PC-9 (cell line): ENCODE measurements at regions not wholly inside any gene's neighbourhood (a gene's known extent, or its start where the extent isn't known, plus 50 kb on each side); places are given as distances from the start of the nearest gene placed in this dataset.

Experiments
- BruUV-seq: library from RNA; stranded (reverse); fragments of 400-500 nt; replicated peaks from 2 replicates; lab custom pipeline; 2021; lab: Mats Ljungman, UMichigan
- CTCF ChIA-PET: fragments of 300-600 bp; sonication (Branson Sonifier 250); formaldehyde crosslinking; loops from one replicate; lab custom pipeline; 2022; ENCODE audit warnings: antibody characterized with exemption; lab: Charles Lee
- POLR2A ChIA-PET: fragments of 300-600 bp; sonication (Branson Sonifier 250); formaldehyde crosslinking; loops from one replicate; lab custom pipeline; 2022; ENCODE audit warnings: antibody characterized with exemption; ENCODE audit not compliant: unreplicated experiment; lab: Charles Lee
- DNase-seq, 2 experiments: peaks; one replicate each; pipeline versions ENCODE4 v3.0.0 to v3.0.0-alpha.2; 2015 to 2022; ENCODE audit warnings: mixed read lengths in 1 of 2
- H2AFZ ChIP-seq: fragments of 200-600 bp; sonication (generic); 2 replicates; pipeline ENCODE4 v1.8.1; 2017; ENCODE audit warnings: antibody characterized with exemption
- H3F3A ChIP-seq: fragments of 200-600 bp; sonication (generic); 2 replicates; pipeline ENCODE4 v1.8.1; 2017; ENCODE audit warnings: antibody characterized with exemption, mild to moderate bottlenecking, low read depth; ENCODE audit not compliant: insufficient read depth
- H3K27ac ChIP-seq: fragments of 200-600 bp; sonication (generic); 2 replicates; pipeline ENCODE4 v1.6.1; 2016; ENCODE audit warnings: mixed run types
- H3K27me3 ChIP-seq: fragments of 200-600 bp; sonication (generic); 2 replicates; pipeline ENCODE4 v1.6.1; 2016; ENCODE audit warnings: low read depth, mixed run types; ENCODE audit not compliant: insufficient read depth
- H3K36me3 ChIP-seq: fragments of 200-600 bp; sonication (generic); 2 replicates; pipeline ENCODE4 v1.6.1; 2016; ENCODE audit warnings: low read depth, mixed run types
- H3K4me1 ChIP-seq: fragments of 200-600 bp; sonication (generic); replicated peaks from 2 replicates; pipeline ENCODE4 v1.6.1; 2016; ENCODE audit warnings: mixed run types; ENCODE audit not compliant: insufficient read depth
- H3K4me2 ChIP-seq: fragments of 200-600 bp; sonication (generic); 2 replicates; pipeline ENCODE4 v1.6.1; 2017; ENCODE audit warnings: mixed run types
- H3K4me3 ChIP-seq: fragments of 200-600 bp; sonication (generic); 2 replicates; pipeline ENCODE4 v1.6.1; 2016; ENCODE audit warnings: mixed run types
- H3K79me2 ChIP-seq: fragments of 200-600 bp; sonication (generic); 2 replicates; pipeline ENCODE4 v1.6.1; 2017; ENCODE audit warnings: low read depth, mixed run types
- H3K9me2 ChIP-seq: fragments of 200-600 bp; sonication (generic); 2 replicates; pipeline ENCODE4 v1.8.1; 2017; ENCODE audit warnings: mild to moderate bottlenecking; ENCODE audit not compliant: insufficient read depth
- H3K9me3 ChIP-seq: fragments of 200-600 bp; sonication (generic); 2 replicates; pipeline ENCODE4 v1.8.1; 2016; ENCODE audit warnings: low read depth; ENCODE audit not compliant: insufficient read depth
- H4K20me1 ChIP-seq: fragments of 200-600 bp; sonication (generic); 2 replicates; pipeline ENCODE4 v1.8.1; 2017; ENCODE audit not compliant: insufficient read depth
- CTCF ChIP-seq: fragments of 200-600 bp; sonication (generic); conservative IDR thresholded peaks from 2 replicates; pipeline ENCODE4 v1.6.1; 2017; ENCODE audit warnings: mixed run types, antibody characterized with exemption, mild to moderate bottlenecking, moderate library complexity
- EZH2 ChIP-seq: fragments of 200-600 bp; sonication (generic); IDR thresholded peaks from 2 replicates; pipeline ENCODE4 v1.8.0; 2017; ENCODE audit warnings: antibody characterized with exemption, low read depth
- intact Hi-C: fragments of 100-400 bp; cut with micrococcal nuclease; formaldehyde crosslinking; loops from one replicate; pipeline ENCODE4 v1.10.0; 2022; ENCODE audit not compliant: unreplicated experiment

- Histone ChIP-seq H3K9me2 (no peaks in the 10 kb centered on the region), H3K9me3 (no peaks in the 10 kb centered on the region), H4K20me1 (no peaks in the 10 kb centered on the region), H3K4me3 (no peak overlapping the region), H3K27ac (no peak overlapping the region), H3K79me2 (no peaks in the 10 kb centered on the region), H3F3A (no peaks in the 10 kb centered on the region), H3K4me1 (no peaks in the 10 kb centered on the region), H3K27me3 (no peaks in the 10 kb centered on the region), H3K4me2 (no peak overlapping the region), H3K36me3 (no peaks in the 10 kb centered on the region), H2AFZ (no peak overlapping the region)
- CTCF ChIA-PET, result no interaction called here
- intact Hi-C loops, result no loop called here
- BruUV-seq, result no TSS peak
- DNase-seq, result no peak
- POLR2A ChIA-PET, result no interaction called here
- TF ChIP-seq EZH2 (no peak), CTCF (no peak)
Observed at GRCh38 chr1:81351864-81352263, 448.9 kb upstream of the ADGRL2 start.

GRCh38 chr1:81349194-81349965, 451.4 kb upstream of the ADGRL2 start:
- Histone ChIP-seq H4K20me1 (no peaks in the 10 kb centered on the region), H3K4me1 (no peaks in the 10 kb centered on the region), H3K9me3 (no peaks in the 10 kb centered on the region; the same call in 1 of the 2 replicates), H3K27ac (no peak overlapping the region), H3K4me3 (no peak overlapping the region), H3K27me3 (no peaks in the 10 kb centered on the region), H3K36me3 (no peaks in the 10 kb centered on the region), H3F3A (no peaks in the 10 kb centered on the region), H3K4me2 (no peak overlapping the region), H2AFZ (no peak overlapping the region), H3K79me2 (no peaks in the 10 kb centered on the region), H3K9me2 (no peaks in the 10 kb centered on the region)
- no peak for DNase-seq
- TF ChIP-seq EZH2 (no peak), CTCF (no peak)
- intact Hi-C loops, result no loop called here
- no TSS peak for BruUV-seq
- POLR2A ChIA-PET, result no interaction called here
- CTCF ChIA-PET, result interaction anchor here (0.7 kb wide), 1 partner anchor 308 kb away, joined by 7 read pairs; no protein-coding TSS in a partner anchor

GRCh38 chr1:81345110-81345509, 455.6 kb upstream of the ADGRL2 start:
- Histone ChIP-seq H3K27ac (no peak overlapping the region), H2AFZ (no peak overlapping the region), H3K9me3 (no peaks in the 10 kb centered on the region; the same call in 1 of the 2 replicates), H3K4me2 (no peak overlapping the region), H3K36me3 (no peaks in the 10 kb centered on the region), H3K27me3 (no peaks in the 10 kb centered on the region), H3K9me2 (no peaks in the 10 kb centered on the region), H3K4me1 (no peaks in the 10 kb centered on the region), H4K20me1 (no peaks in the 10 kb centered on the region), H3F3A (no peaks in the 10 kb centered on the region), H3K79me2 (no peaks in the 10 kb centered on the region), H3K4me3 (no peak overlapping the region)
- no peak for DNase-seq
- ChIA-PET POLR2A (no interaction called here), CTCF (no interaction called here)
- no TSS peak for BruUV-seq
- TF ChIP-seq CTCF (no peak), EZH2 (no peak)
- intact Hi-C loops, result no loop called here
